Neural cell (in vitro differentiated cells): ENCODE measurements at regions not wholly inside any gene's neighbourhood (a gene's known extent, or its start where the extent isn't known, plus 50 kb on each side); places are given as distances from the start of the nearest gene placed in this dataset.

Experiments
- H2AFZ ChIP-seq: fragments of 200-600, 300-800 bp; sonication (generic), shearing (Covaris generic); 2 replicates; pipeline ENCODE4 v1.6.0; 2014; ENCODE audit warnings: low read depth, mild to moderate bottlenecking, antibody characterized with exemption, low read length, moderate library complexity
- H3F3A ChIP-seq: fragments of 200-600 bp; shearing (Covaris generic); 2 replicates; pipeline ENCODE4 v1.6.1; 2016; ENCODE audit warnings: mild to moderate bottlenecking, moderate library complexity, mixed read lengths, antibody characterized with exemption, low read length; ENCODE audit not compliant: insufficient read depth, poor library complexity, severe bottlenecking
- H3K27ac ChIP-seq: fragments of 200-600, 300-800 bp; sonication (generic), shearing (Covaris generic); 2 replicates; pipeline ENCODE4 v1.5.1; 2014; ENCODE audit warnings: mild to moderate bottlenecking, low read length, moderate library complexity
- H3K27me3 ChIP-seq: fragments of 300-800, 200-600 bp; sonication (generic), shearing (Covaris generic); 2 replicates; pipeline ENCODE4 v1.6.0; 2014; ENCODE audit warnings: mild to moderate bottlenecking, low read depth, low read length, moderate library complexity; ENCODE audit not compliant: insufficient read depth
- H3K36me3 ChIP-seq: fragments of 300-800, 200-600 bp; sonication (generic), shearing (Covaris generic); 2 replicates; pipeline ENCODE4 v1.5.1; 2014; ENCODE audit warnings: mild to moderate bottlenecking, antibody characterized with exemption, low read length, moderate library complexity; ENCODE audit not compliant: insufficient read depth
- H3K4me2 ChIP-seq: fragments of 300-800, 200-600 bp; sonication (generic), shearing (Covaris generic); 2 replicates; pipeline ENCODE4 v1.6.0; 2014; ENCODE audit warnings: mild to moderate bottlenecking, low read length
- H3K4me3 ChIP-seq: fragments of 300-800, 200-600 bp; sonication (generic), shearing (Covaris generic); 2 replicates; pipeline ENCODE4 v1.5.1; 2014; ENCODE audit warnings: mild to moderate bottlenecking, low read length, moderate library complexity
- H3K79me2 ChIP-seq: fragments of 200-600 bp; shearing (Covaris generic); replicated peaks from 2 replicates; pipeline ENCODE4 v1.6.0; 2014; ENCODE audit warnings: mild to moderate bottlenecking, low read length, moderate library complexity; ENCODE audit not compliant: insufficient read depth
- H3K9ac ChIP-seq: fragments of 300-800, 200-600 bp; sonication (generic), shearing (Covaris generic); 2 replicates; pipeline ENCODE4 v1.6.1; 2016; ENCODE audit warnings: mild to moderate bottlenecking, low read length, mixed read lengths
- H3K9me2 ChIP-seq: fragments of 200-600 bp; shearing (Covaris generic); 2 replicates; pipeline ENCODE4 v1.6.1; 2016; ENCODE audit warnings: mild to moderate bottlenecking, low read length, mixed read lengths; ENCODE audit not compliant: insufficient read depth
- H3K9me3 ChIP-seq: fragments of 200-600, 300-800 bp; sonication (generic), shearing (Covaris generic); 2 replicates; pipeline ENCODE4 v1.6.1; 2016; ENCODE audit warnings: mild to moderate bottlenecking, mixed run types, low read length, moderate library complexity, mixed read lengths
- H4K20me1 ChIP-seq: fragments of 200-600 bp; shearing (Covaris generic); 2 replicates; pipeline ENCODE4 v1.6.1; 2016; ENCODE audit warnings: mild to moderate bottlenecking, mixed run types; ENCODE audit not compliant: insufficient read depth
- EP300 ChIP-seq: fragments of 450-650 bp; conservative IDR thresholded peaks from 2 replicates; pipeline ENCODE4 v1.6.1; 2014; ENCODE audit warnings: antibody characterized with exemption, mild to moderate bottlenecking, moderate library complexity; ENCODE audit not compliant: poor library complexity, severe bottlenecking
- EZH2 ChIP-seq: fragments of 200-600, 300-800 bp; shearing (Covaris generic), sonication (generic); IDR thresholded peaks from 2 replicates; pipeline ENCODE4 v1.6.1; 2014; ENCODE audit warnings: antibody characterized with exemption, low read length, borderline replicate concordance, mild to moderate bottlenecking; ENCODE audit not compliant: insufficient read depth, poor library complexity, severe bottlenecking
- MXI1 ChIP-seq: fragments of 450-650 bp; conservative IDR thresholded peaks from 2 replicates; pipeline ENCODE4 v1.6.1; 2014; ENCODE audit warnings: antibody characterized with exemption, mild to moderate bottlenecking; ENCODE audit not compliant: poor library complexity, severe bottlenecking
- POLR2AphosphoS5 ChIP-seq: IDR thresholded peaks from 2 replicates; pipeline ENCODE4 v1.6.1; 2012
- RAD21 ChIP-seq: fragments of 450-650 bp; conservative IDR thresholded peaks from 2 replicates; pipeline ENCODE4 v1.6.1; 2014; ENCODE audit warnings: antibody characterized with exemption, mild to moderate bottlenecking, moderate library complexity
- SMC3 ChIP-seq: fragments of 450-650 bp; conservative IDR thresholded peaks from 2 replicates; pipeline ENCODE4 v1.6.1; 2014; ENCODE audit warnings: antibody characterized with exemption, mild to moderate bottlenecking, moderate library complexity; ENCODE audit not compliant: poor library complexity
- TAF1 ChIP-seq: IDR thresholded peaks from 2 replicates; pipeline ENCODE4 v1.6.1; 2012; ENCODE audit warnings: low read depth
- TF ChIP-seq, protein P1 (sequence below): IDR thresholded peaks from 2 replicates; pipeline ENCODE4 v1.6.1; 2012; ENCODE audit warnings: borderline replicate concordance
- TF ChIP-seq, protein P2 (sequence below): fragments of 450-650 bp; IDR thresholded peaks from 2 replicates; pipeline ENCODE4 v1.5.1; 2014; ENCODE audit warnings: antibody characterized with exemption, mild to moderate bottlenecking, moderate library complexity; ENCODE audit not compliant: poor library complexity, severe bottlenecking

DNA sequence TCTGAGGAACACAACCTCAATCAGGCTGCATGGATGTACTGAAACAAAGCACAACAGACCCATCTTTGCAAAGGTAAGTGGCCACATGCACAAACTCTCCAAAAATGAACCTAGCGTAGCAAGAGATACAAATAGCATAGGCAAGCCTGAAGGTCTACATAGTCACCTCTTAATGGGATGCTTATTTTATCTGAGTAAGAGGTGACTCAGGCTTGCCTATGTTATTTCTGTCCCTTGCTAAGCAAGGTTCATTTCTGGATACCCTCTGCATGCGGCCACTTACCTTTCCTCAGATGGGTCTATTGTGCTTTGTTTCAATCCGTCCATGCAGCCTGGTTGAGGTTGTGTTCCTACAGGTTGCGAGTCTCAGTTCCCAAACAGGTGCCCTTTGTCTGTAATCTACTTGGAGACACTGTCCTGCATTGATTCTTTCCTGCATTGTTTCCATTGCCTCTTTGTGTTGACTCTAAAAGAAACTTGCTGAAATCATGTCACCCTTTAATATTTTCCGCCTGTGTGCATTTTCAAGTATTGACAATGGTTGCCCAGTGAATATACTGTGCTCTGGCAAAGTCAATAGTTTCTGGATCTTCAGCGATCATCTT is 291.8 kb upstream of the LYZL1 start:
- H3K27me3 ChIP-seq: no peaks in the 10 kb centered on the region
- TF ChIP-seq EP300: no peak
- TF ChIP-seq SMC3: no peak
- TF ChIP-seq POLR2AphosphoS5: no peak
- TF ChIP-seq, protein P1, sequence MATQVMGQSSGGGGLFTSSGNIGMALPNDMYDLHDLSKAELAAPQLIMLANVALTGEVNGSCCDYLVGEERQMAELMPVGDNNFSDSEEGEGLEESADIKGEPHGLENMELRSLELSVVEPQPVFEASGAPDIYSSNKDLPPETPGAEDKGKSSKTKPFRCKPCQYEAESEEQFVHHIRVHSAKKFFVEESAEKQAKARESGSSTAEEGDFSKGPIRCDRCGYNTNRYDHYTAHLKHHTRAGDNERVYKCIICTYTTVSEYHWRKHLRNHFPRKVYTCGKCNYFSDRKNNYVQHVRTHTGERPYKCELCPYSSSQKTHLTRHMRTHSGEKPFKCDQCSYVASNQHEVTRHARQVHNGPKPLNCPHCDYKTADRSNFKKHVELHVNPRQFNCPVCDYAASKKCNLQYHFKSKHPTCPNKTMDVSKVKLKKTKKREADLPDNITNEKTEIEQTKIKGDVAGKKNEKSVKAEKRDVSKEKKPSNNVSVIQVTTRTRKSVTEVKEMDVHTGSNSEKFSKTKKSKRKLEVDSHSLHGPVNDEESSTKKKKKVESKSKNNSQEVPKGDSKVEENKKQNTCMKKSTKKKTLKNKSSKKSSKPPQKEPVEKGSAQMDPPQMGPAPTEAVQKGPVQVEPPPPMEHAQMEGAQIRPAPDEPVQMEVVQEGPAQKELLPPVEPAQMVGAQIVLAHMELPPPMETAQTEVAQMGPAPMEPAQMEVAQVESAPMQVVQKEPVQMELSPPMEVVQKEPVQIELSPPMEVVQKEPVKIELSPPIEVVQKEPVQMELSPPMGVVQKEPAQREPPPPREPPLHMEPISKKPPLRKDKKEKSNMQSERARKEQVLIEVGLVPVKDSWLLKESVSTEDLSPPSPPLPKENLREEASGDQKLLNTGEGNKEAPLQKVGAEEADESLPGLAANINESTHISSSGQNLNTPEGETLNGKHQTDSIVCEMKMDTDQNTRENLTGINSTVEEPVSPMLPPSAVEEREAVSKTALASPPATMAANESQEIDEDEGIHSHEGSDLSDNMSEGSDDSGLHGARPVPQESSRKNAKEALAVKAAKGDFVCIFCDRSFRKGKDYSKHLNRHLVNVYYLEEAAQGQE: no peak
- no peak for TF ChIP-seq RAD21
- TF ChIP-seq, protein P2, sequence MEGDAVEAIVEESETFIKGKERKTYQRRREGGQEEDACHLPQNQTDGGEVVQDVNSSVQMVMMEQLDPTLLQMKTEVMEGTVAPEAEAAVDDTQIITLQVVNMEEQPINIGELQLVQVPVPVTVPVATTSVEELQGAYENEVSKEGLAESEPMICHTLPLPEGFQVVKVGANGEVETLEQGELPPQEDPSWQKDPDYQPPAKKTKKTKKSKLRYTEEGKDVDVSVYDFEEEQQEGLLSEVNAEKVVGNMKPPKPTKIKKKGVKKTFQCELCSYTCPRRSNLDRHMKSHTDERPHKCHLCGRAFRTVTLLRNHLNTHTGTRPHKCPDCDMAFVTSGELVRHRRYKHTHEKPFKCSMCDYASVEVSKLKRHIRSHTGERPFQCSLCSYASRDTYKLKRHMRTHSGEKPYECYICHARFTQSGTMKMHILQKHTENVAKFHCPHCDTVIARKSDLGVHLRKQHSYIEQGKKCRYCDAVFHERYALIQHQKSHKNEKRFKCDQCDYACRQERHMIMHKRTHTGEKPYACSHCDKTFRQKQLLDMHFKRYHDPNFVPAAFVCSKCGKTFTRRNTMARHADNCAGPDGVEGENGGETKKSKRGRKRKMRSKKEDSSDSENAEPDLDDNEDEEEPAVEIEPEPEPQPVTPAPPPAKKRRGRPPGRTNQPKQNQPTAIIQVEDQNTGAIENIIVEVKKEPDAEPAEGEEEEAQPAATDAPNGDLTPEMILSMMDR: no peak
- no peak for TF ChIP-seq TAF1
- TF ChIP-seq EZH2: no peak
- TF ChIP-seq MXI1: no peak

DNA sequence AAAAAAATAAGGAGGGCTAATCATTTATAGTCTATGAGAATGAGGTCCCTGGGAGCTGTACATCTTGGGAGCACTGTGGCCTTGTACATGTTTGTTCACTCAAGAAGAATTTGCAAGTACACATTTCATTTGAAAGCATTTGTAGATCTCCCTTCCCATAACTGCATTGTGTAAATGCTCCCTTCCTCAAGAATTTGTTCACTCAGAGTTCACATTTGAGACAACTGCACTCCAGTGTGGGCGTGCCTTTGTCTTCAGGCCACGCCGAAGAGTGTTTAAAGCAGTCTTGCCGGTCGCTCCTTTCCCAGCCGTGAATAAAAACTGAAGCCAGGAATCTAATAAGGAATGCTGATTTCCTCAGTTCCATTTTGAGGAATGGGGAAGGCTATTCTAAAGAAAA is 291.1 kb upstream of the LYZL1 start:
- Histone ChIP-seq H3F3A (no peaks in the 10 kb centered on the region), H3K79me2 (no peaks in the 10 kb centered on the region), H3K27me3 (no peaks in the 10 kb centered on the region), H3K9ac (no peak overlapping the region), H3K4me3 (no peak overlapping the region), H3K36me3 (no peaks in the 10 kb centered on the region), H3K4me2 (no peak overlapping the region), H2AFZ (no peak overlapping the region), H4K20me1 (no peaks in the 10 kb centered on the region), H3K27ac (no peak overlapping the region), H3K9me3 (no peaks in the 10 kb centered on the region), H3K9me2 (no peaks in the 10 kb centered on the region)
- TF ChIP-seq POLR2AphosphoS5 (no peak), RAD21 (no peak), EP300 (no peak), TAF1 (no peak), MXI1 (no peak), SMC3 (no peak), EZH2 (no peak)
- TF ChIP-seq, protein P1: no peak
- TF ChIP-seq, protein P2: no peak

More for the DNA sequence above, 291.8 kb upstream of the LYZL1 start:
- Histone ChIP-seq H3K4me3 (no peak overlapping the region), H3F3A (no peaks in the 10 kb centered on the region), H3K9ac (no peak overlapping the region), H3K4me2 (no peak overlapping the region), H3K9me2 (no peaks in the 10 kb centered on the region), H4K20me1 (no peaks in the 10 kb centered on the region), H3K79me2 (no peaks in the 10 kb centered on the region), H3K36me3 (no peaks in the 10 kb centered on the region), H2AFZ (no peak overlapping the region), H3K9me3 (no peaks in the 10 kb centered on the region), H3K27ac (no peak overlapping the region)
